HEK293T (cell line): ENCODE measurements at regions not wholly inside any gene's neighbourhood (a gene's known extent, or its start where the extent isn't known, plus 50 kb on each side); places are given as distances from the start of the nearest gene placed in this dataset.

Experiments used
- CTCF ChIA-PET: fragments of 350-600 bp; formaldehyde crosslinking; extraction: SDS; loops from one replicate; lab custom pipeline; 2021; ENCODE audit warnings: antibody characterized with exemption, inconsistent platforms; lab: Yijun Ruan, JAX
- POLR2A ChIA-PET: fragments of 350-600 bp; formaldehyde crosslinking; extraction: SDS; loops from one replicate; lab custom pipeline; 2020; ENCODE audit warnings: antibody characterized with exemption, inconsistent platforms; lab: Yijun Ruan, JAX
- DNase-seq: peaks from one replicate; pipeline ENCODE4 v3.0.0; 2012; ENCODE audit warnings: mixed read lengths; ENCODE audit errors: extremely low spot score
- ARNT ChIP-seq: fragments of 450-650 bp; IDR thresholded peaks from 2 replicates; pipeline ENCODE4 v1.6.1; 2017; ENCODE audit warnings: mild to moderate bottlenecking
- BHLHE40 ChIP-seq: fragments of 450-650 bp; IDR thresholded peaks from 2 replicates; pipeline ENCODE4 v1.6.1; 2016; ENCODE audit warnings: mild to moderate bottlenecking, moderate library complexity, borderline replicate concordance
- CTBP1 ChIP-seq: fragments of 450-650 bp; IDR thresholded peaks from 2 replicates; pipeline ENCODE4 v1.6.1; 2016; ENCODE audit warnings: borderline replicate concordance
- ELF4 ChIP-seq: fragments of 450-650 bp; IDR thresholded peaks from 2 replicates; pipeline ENCODE4 v1.6.1; 2017; ENCODE audit warnings: antibody characterized with exemption
- FOXA1 ChIP-seq: fragments of 450-650 bp; IDR thresholded peaks from 2 replicates; pipeline ENCODE4 v1.6.1; 2016; ENCODE audit warnings: mild to moderate bottlenecking
- FOXK2 ChIP-seq: fragments of 450-650 bp; IDR thresholded peaks from 2 replicates; pipeline ENCODE4 v1.6.1; 2016; ENCODE audit warnings: mild to moderate bottlenecking
- FOXM1 ChIP-seq: fragments of 450-650 bp; IDR thresholded peaks from 2 replicates; pipeline ENCODE4 v1.6.1; 2017; ENCODE audit warnings: mild to moderate bottlenecking, borderline replicate concordance
- HDGF ChIP-seq: fragments of 450-650 bp; IDR thresholded peaks from 2 replicates; pipeline ENCODE4 v1.6.1; 2017; ENCODE audit warnings: antibody characterized with exemption, borderline replicate concordance
- L3MBTL2 ChIP-seq: fragments of 450-650 bp; conservative IDR thresholded peaks from 2 replicates; pipeline ENCODE4 v1.6.1; 2016; ENCODE audit warnings: mild to moderate bottlenecking
- LEF1 ChIP-seq: fragments of 450-650 bp; IDR thresholded peaks from 2 replicates; pipeline ENCODE4 v1.6.1; 2017; ENCODE audit warnings: mild to moderate bottlenecking, borderline replicate concordance
- NFRKB ChIP-seq: fragments of 450-650 bp; IDR thresholded peaks from 2 replicates; pipeline ENCODE4 v1.6.1; 2016; ENCODE audit warnings: mild to moderate bottlenecking, moderate library complexity
- PKNOX1 ChIP-seq: fragments of 450-650 bp; IDR thresholded peaks from 2 replicates; pipeline ENCODE4 v1.6.1; 2016
- SP1 ChIP-seq: fragments of 450-650 bp; IDR thresholded peaks from 2 replicates; pipeline ENCODE4 v1.6.1; 2017
- SUZ12 ChIP-seq: fragments of 450-650 bp; IDR thresholded peaks from 2 replicates; pipeline ENCODE4 v1.6.1; 2016; ENCODE audit warnings: mild to moderate bottlenecking
- TARDBP ChIP-seq: fragments of 450-650 bp; IDR thresholded peaks from 2 replicates; pipeline ENCODE4 v1.6.1; 2016
- ZNF384 ChIP-seq: fragments of 450-650 bp; IDR thresholded peaks from 2 replicates; pipeline ENCODE4 v1.6.1; 2016

DNA sequence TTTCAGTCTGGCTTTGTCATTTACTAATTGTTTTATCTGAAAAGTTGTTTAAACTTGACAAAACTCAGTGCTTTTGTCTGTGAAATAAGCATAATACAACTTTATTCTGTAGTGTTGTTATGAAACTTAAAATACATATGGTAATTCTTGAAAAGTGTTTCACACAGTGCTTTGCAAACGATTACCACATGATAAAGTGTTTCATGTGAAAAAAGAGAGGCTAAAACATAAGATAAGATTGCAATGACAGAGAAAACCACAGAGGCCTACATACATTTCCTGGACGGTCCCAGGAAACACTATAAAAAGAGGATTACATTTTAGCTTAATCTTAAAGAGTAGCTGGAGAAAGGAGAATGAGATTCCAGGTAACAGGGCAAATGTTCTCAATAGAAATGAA lies 1934.6 kb upstream of the LRRTM1 start:
- ChIA-PET POLR2A (no interaction called here), CTCF (no interaction called here)
- no peak for DNase-seq
- TF ChIP-seq TARDBP: no peak
- TF ChIP-seq FOXK2: no peak
- TF ChIP-seq ARNT: no peak
- TF ChIP-seq HDGF: no peak
- TF ChIP-seq CTBP1: no peak
- no peak for TF ChIP-seq LEF1
- TF ChIP-seq ELF4: no peak
- no peak for TF ChIP-seq L3MBTL2
- no peak for TF ChIP-seq SP1
- no peak for TF ChIP-seq BHLHE40
- TF ChIP-seq ZNF384: no peak
- TF ChIP-seq NFRKB: no peak
- TF ChIP-seq SUZ12: no peak
- TF ChIP-seq FOXM1: no peak
- no peak for TF ChIP-seq PKNOX1
- TF ChIP-seq FOXA1: no peak

GRCh38 chr2:82237994-82238662 lies 1933.6 kb upstream of the LRRTM1 start:
- DNase-seq: no peak
- ChIA-PET POLR2A (no interaction called here), CTCF (no interaction called here)
- TF ChIP-seq BHLHE40 (no peak), PKNOX1 (no peak), ZNF384 (no peak), FOXK2 (no peak), NFRKB (no peak)

DNA sequence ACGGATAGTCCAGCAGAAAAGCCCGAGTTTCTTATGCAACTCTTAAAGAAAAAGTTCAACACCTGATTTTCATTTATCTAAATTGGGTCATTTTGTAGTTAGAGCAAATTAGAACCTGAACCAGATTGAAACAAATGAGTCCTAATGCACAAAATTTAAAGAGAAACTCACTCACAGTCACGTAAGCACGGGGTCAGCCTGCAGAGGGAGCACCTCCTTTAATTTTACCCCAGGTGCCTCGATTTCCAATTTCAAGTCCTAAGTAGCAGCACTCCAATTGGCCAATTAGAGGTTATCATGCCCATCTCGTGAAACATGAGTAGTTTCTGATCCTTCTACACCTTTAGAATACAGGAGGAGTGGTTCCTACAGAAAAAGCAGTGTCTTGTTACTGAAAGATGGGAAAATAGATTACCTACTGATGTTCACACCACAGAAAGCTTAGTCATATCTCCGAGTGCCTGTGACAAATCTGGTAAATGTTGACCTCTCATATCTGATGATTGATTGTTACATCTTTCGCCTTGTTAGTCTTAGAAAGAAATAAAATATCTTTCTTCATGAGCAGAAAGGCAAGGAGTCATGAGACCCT lies 1929.8 kb upstream of the LRRTM1 start:
- TF ChIP-seq ARNT (no peak), FOXA1 (no peak), FOXM1 (no peak), SUZ12 (no peak), ZNF384 (no peak), HDGF (no peak), L3MBTL2 (no peak), FOXK2 (no peak), CTBP1 (no peak), LEF1 (no peak), PKNOX1 (no peak), NFRKB (no peak), SP1 (no peak), BHLHE40 (no peak), ELF4 (no peak), TARDBP (no peak)
- ChIA-PET POLR2A (no interaction called here), CTCF (interaction anchor here (0.8 kb wide), 1 partner anchor 493 kb away, joined by 4 read pairs; no protein-coding TSS in a partner anchor)
- no peak for DNase-seq

DNA sequence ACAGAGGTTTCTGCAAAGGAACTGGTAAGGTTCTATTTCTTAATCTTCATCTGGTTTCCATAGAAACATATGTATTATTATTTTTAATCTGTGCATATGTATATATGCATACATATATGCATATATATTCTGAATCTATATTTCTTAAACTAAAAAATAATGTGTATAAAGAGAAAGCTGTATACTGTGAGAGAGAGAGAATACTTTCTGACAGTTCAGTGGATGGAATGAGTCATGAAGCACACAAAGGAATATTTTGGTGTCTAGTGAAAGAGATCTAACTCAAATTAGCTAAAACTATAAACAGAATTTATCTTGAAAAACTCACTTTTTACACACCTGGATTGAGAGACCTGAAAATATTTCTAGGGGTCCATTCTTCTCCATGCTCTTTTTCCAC lies 1929.3 kb upstream of the LRRTM1 start:
- DNase-seq: no peak
- POLR2A ChIA-PET: no interaction called here
- TF ChIP-seq CTBP1 (no peak), PKNOX1 (no peak), HDGF (no peak), ELF4 (no peak), FOXA1 (no peak), NFRKB (no peak), SUZ12 (no peak), TARDBP (no peak), ZNF384 (no peak), BHLHE40 (no peak), ARNT (no peak), FOXM1 (no peak), L3MBTL2 (no peak), FOXK2 (no peak), SP1 (no peak), LEF1 (no peak)
- CTCF ChIA-PET: no interaction called here

GRCh38 chr2:82230406-82230805 lies 1925.9 kb upstream of the LRRTM1 start:
- ChIA-PET CTCF (no interaction called here), POLR2A (no interaction called here)
- no peak for DNase-seq
- TF ChIP-seq CTBP1 (no peak), SP1 (no peak), BHLHE40 (no peak), ARNT (no peak), TARDBP (no peak), NFRKB (no peak), LEF1 (no peak), FOXM1 (no peak), HDGF (no peak)
